Left renal cortex interstitium (tissue), 4 donors: ENCODE measurements at regions not wholly inside any gene's neighbourhood (a gene's known extent, or its start where the extent isn't known, plus 50 kb on each side); places are given as distances from the start of the nearest gene placed in this dataset.
"Not testable (repeated sequence)": the region's sequence is repeated elsewhere in the genome, so short reads cannot be mapped to it uniquely, and the experiment has no call there.

Experiments used
- DNase-seq, 4 donors: peaks; one replicate each; pipeline ENCODE4 v3.0.0-alpha.2; 2013; ENCODE audit warnings: low read depth in 4 of 4, low spot score in 2 of 4, missing footprints in 1 of 4

- no peak for DNase-seq
Measured at GRCh38 chr21:35556536-35556935, 503.8 kb downstream of the SETD4 start.

- DNase-seq: not testable (repeated sequence)
Measured at GRCh38 chr21:35552483-35552882, 503.4 kb upstream of the RUNX1 start.

GRCh38 chr21:35548904-35549615 lies 500.0 kb upstream of the RUNX1 start:
- DNase-seq: no peak

GRCh38 chr21:35547946-35548774 lies 499.1 kb upstream of the RUNX1 start:
- no peak for DNase-seq

- no peak for DNase-seq
Measured at GRCh38 chr21:35543746-35544145, 494.6 kb upstream of the RUNX1 start.

GRCh38 chr21:35540950-35541638 lies 492.0 kb upstream of the RUNX1 start:
- no peak for DNase-seq

GRCh38 chr21:35538386-35538785 lies 489.3 kb upstream of the RUNX1 start:
- DNase-seq: no peak

- no peak for DNase-seq
Measured at GRCh38 chr21:35537604-35538003, 488.5 kb upstream of the RUNX1 start.

- DNase-seq: no peak
Measured at GRCh38 chr21:35533893-35534292, 484.8 kb upstream of the RUNX1 start.

GRCh38 chr21:35530766-35531165 lies 481.7 kb upstream of the RUNX1 start:
- no peak for DNase-seq

- no peak for DNase-seq
Measured at GRCh38 chr21:35529171-35529863, 480.2 kb upstream of the RUNX1 start.

- DNase-seq: no peak
Measured at GRCh38 chr21:35528116-35529042, 479.3 kb upstream of the RUNX1 start.

- no peak for DNase-seq
Measured at GRCh38 chr21:35527358-35527757, 478.3 kb upstream of the RUNX1 start.

- no peak for DNase-seq
Measured at GRCh38 chr21:35525443-35525842, 476.3 kb upstream of the RUNX1 start.

GRCh38 chr21:35521852-35522505 lies 472.9 kb upstream of the RUNX1 start:
- DNase-seq: no peak

GRCh38 chr21:35521293-35521692 lies 472.2 kb upstream of the RUNX1 start:
- DNase-seq: no peak

GRCh38 chr21:35520856-35521255 lies 471.8 kb upstream of the RUNX1 start:
- no peak for DNase-seq

GRCh38 chr21:35520302-35520701 lies 471.2 kb upstream of the RUNX1 start:
- no peak for DNase-seq

- DNase-seq: no peak
Measured at GRCh38 chr21:35517865-35518264, 468.8 kb upstream of the RUNX1 start.
